HG02870 (cell line): ENCODE measurements at regions not wholly inside any gene's neighbourhood (a gene's known extent, or its start where the extent isn't known, plus 50 kb on each side); places are given as distances from the start of the nearest gene placed in this dataset.
A peak's percentile ranks its signal among the peaks of the same experiment; 100 is the strongest.
"Not testable (repeated sequence)": the region's sequence is repeated elsewhere in the genome, so short reads cannot be mapped to it uniquely, and the experiment has no call there.

ENCODE experiments used
- ATAC-seq: cut with Tn5 transposase; IDR thresholded peaks from one replicate; pipeline ENCODE4 v1.9.1; 2021; ENCODE audit warnings: mild to moderate bottlenecking, moderate library complexity; ENCODE audit not compliant: unreplicated experiment

GRCh38 chr16:48740964-48741363 lies 131.0 kb upstream of the N4BP1 start:
- no peak for ATAC-seq

- ATAC-seq, result no peak
These were observed 124.2 kb upstream of the N4BP1 start for GRCh38 chr16:48734220-48734619.

GRCh38 chr16:48704710-48705109 lies 94.7 kb upstream of the N4BP1 start:
- ATAC-seq, result no peak

GRCh38 chr16:48687421-48688038 lies 77.5 kb upstream of the N4BP1 start:
- peak; percentile 82 for ATAC-seq

- ATAC-seq, result no peak
These were observed 74.2 kb upstream of the N4BP1 start for GRCh38 chr16:48684148-48684547.

GRCh38 chr16:48682971-48683370 lies 73.0 kb upstream of the N4BP1 start:
- ATAC-seq, result no peak

GRCh38 chr16:48681520-48681919 lies 71.5 kb upstream of the N4BP1 start:
- ATAC-seq, result no peak

GRCh38 chr16:48680881-48681280 lies 70.9 kb upstream of the N4BP1 start:
- no peak for ATAC-seq

GRCh38 chr16:48676836-48677235 lies 66.9 kb upstream of the N4BP1 start:
- ATAC-seq, result no peak

- not testable (repeated sequence) for ATAC-seq
These were observed 58.2 kb upstream of the N4BP1 start for GRCh38 chr16:48668184-48668583.

GRCh38 chr16:48659940-48660339 lies 50.0 kb upstream of the N4BP1 start:
- ATAC-seq, result no peak
